Smooth muscle cell (in vitro differentiated cells): ENCODE measurements at regions not wholly inside any gene's neighbourhood (a gene's known extent, or its start where the extent isn't known, plus 50 kb on each side); places are given as distances from the start of the nearest gene placed in this dataset. TPM values are rescaled to one million over a fixed set of nuclear protein-coding genes. Genes with fewer than 3 reads are reported as not detected.

Source experiments
- DNase-seq: peaks from one replicate; lab custom pipeline; 2025; ENCODE audit not compliant: unreplicated experiment; lab: John Stamatoyannopoulos, UW
- H2AFZ ChIP-seq: fragments of 200-600 bp; sonication (generic); 2 replicates; pipeline ENCODE4 v1.6.0; 2016; ENCODE audit warnings: antibody characterized with exemption, low read depth, mild to moderate bottlenecking
- H3F3A ChIP-seq: fragments of 200-600 bp; sonication (generic); 2 replicates; pipeline ENCODE4 v1.6.0; 2017; ENCODE audit warnings: antibody characterized with exemption, low read depth
- H3K27ac ChIP-seq: fragments of 200-600 bp; sonication (generic); 2 replicates; pipeline ENCODE4 v1.5.1; 2016; ENCODE audit warnings: low read depth, mild to moderate bottlenecking
- H3K27me3 ChIP-seq: fragments of 200-600 bp; sonication (generic); 2 replicates; pipeline ENCODE4 v1.6.1; 2016; ENCODE audit warnings: low read depth, mild to moderate bottlenecking
- H3K36me3 ChIP-seq: fragments of 200-600 bp; sonication (generic); 2 replicates; pipeline ENCODE4 v1.5.1; 2016; ENCODE audit warnings: low read depth
- H3K4me1 ChIP-seq: fragments of 200-600 bp; sonication (generic); 2 replicates; pipeline ENCODE4 v1.5.1; 2016; ENCODE audit warnings: low read depth
- H3K4me2 ChIP-seq: fragments of 200-600 bp; sonication (generic); 2 replicates; pipeline ENCODE4 v1.6.0; 2016; ENCODE audit warnings: mild to moderate bottlenecking
- H3K4me3 ChIP-seq: fragments of 200-600 bp; sonication (generic); 2 replicates; pipeline ENCODE4 v1.5.1; 2016; ENCODE audit warnings: mild to moderate bottlenecking
- H3K79me2 ChIP-seq: fragments of 200-600 bp; sonication (generic); 2 replicates; pipeline ENCODE4 v1.6.0; 2016; ENCODE audit warnings: low read depth, mild to moderate bottlenecking
- H3K9ac ChIP-seq: fragments of 200-600 bp; sonication (generic); 2 replicates; pipeline ENCODE4 v1.6.0; 2016; ENCODE audit warnings: low read depth
- H3K9me3 ChIP-seq: fragments of 200-600 bp; sonication (generic); replicated peaks from 2 replicates; pipeline ENCODE4 v1.5.1; 2016; ENCODE audit warnings: low read depth
- H4K20me1 ChIP-seq: fragments of 200-600 bp; sonication (generic); 2 replicates; pipeline ENCODE4 v1.6.0; 2016; ENCODE audit warnings: low read depth
- WGBS: methylation state at CpG from one replicate; pipeline ENCODE4 v1.1.7; 2016; ENCODE audit warnings: low lambda C conversion rate; 5-methylcytosine and 5-hydroxymethylcytosine counted together
- small RNA-seq: library from RNA; depleted of rRNA; stranded (forward); fragments of <200 nt; gene quantifications from one replicate; pipeline ENCODE3, GENCODE V24; 2014
- TF ChIP-seq, protein P1 (sequence below): fragments of 200-600 bp; sonication (generic); IDR thresholded peaks from 2 replicates; pipeline ENCODE4 v1.5.1; 2017; ENCODE audit warnings: borderline replicate concordance, mild to moderate bottlenecking, antibody characterized with exemption; ENCODE audit not compliant: insufficient read depth, poor library complexity, severe bottlenecking

DNA sequence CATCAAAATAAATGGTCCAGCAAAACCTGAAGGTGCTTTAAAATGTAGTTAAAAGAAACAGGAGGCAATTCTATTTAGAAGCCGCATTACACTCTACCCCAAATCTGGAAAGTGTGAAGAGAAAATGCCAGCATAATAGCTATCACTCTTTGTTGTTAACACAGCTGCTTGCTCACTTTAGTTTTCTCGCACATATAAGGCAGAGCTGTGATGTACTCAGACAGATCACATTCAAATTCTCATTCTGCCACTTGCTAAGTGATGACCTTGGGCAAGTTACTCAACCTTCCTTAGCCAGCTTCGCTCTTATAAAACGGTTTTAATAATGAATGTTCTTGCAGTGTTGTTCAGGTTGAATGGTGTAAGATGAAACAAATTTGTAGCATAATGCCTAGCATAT, 56.0 kb upstream of the MGAT4C start:
- Histone ChIP-seq H3K27ac (no peak overlapping the region), H3K27me3 (no peaks in the 10 kb centered on the region), H3K9ac (no peak overlapping the region), H3K4me1 (no peaks in the 10 kb centered on the region), H3K9me3 (no peaks in the 10 kb centered on the region), H3K4me3 (no peak overlapping the region), H3K79me2 (no peaks in the 10 kb centered on the region), H4K20me1 (no peaks in the 10 kb centered on the region), H3K4me2 (no peak overlapping the region), H3K36me3 (no peaks in the 10 kb centered on the region), H2AFZ (no peak overlapping the region), H3F3A (no peaks in the 10 kb centered on the region)
- WGBS = 91% methylated on average over 4 of the region's 4 CpGs
- DNase-seq = no peak
- TF ChIP-seq, protein P1, sequence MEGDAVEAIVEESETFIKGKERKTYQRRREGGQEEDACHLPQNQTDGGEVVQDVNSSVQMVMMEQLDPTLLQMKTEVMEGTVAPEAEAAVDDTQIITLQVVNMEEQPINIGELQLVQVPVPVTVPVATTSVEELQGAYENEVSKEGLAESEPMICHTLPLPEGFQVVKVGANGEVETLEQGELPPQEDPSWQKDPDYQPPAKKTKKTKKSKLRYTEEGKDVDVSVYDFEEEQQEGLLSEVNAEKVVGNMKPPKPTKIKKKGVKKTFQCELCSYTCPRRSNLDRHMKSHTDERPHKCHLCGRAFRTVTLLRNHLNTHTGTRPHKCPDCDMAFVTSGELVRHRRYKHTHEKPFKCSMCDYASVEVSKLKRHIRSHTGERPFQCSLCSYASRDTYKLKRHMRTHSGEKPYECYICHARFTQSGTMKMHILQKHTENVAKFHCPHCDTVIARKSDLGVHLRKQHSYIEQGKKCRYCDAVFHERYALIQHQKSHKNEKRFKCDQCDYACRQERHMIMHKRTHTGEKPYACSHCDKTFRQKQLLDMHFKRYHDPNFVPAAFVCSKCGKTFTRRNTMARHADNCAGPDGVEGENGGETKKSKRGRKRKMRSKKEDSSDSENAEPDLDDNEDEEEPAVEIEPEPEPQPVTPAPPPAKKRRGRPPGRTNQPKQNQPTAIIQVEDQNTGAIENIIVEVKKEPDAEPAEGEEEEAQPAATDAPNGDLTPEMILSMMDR = no peak

Small RNAs in the stretch of these regions (small RNA-seq; reads per million reads assigned to genes)
- not detected for gene AC079598.2
- not detected for gene AC079598.3
- gene AC079598.4 = not detected
- gene CYCSP30 = not detected
